ENCODE measurements at regions not wholly inside any gene's neighbourhood (a gene's known extent, or its start where the extent isn't known, plus 50 kb on each side); places are given as distances from the start of the nearest gene placed in this dataset.

DNA sequence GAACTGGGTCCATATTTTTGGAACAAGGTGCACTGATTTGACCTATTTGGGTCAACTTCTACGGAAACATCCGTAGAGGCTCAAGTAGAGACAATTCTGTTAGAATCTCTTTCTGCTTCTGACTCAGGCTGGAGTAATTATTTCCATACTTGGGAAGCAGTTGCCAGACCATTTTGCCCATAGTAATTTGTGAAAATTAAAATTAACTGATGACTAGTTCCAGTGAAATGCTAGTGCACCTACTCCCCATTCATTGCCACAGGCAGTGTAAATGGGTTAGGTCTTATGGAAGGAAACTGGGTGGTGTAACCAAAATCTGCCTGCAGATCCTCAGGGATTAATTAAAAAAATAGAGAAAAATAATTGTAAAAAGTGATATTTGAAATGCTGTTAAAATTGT lies 201.1 kb downstream of the TENT4A start:
- TF ChIP-seq, protein P1, sequence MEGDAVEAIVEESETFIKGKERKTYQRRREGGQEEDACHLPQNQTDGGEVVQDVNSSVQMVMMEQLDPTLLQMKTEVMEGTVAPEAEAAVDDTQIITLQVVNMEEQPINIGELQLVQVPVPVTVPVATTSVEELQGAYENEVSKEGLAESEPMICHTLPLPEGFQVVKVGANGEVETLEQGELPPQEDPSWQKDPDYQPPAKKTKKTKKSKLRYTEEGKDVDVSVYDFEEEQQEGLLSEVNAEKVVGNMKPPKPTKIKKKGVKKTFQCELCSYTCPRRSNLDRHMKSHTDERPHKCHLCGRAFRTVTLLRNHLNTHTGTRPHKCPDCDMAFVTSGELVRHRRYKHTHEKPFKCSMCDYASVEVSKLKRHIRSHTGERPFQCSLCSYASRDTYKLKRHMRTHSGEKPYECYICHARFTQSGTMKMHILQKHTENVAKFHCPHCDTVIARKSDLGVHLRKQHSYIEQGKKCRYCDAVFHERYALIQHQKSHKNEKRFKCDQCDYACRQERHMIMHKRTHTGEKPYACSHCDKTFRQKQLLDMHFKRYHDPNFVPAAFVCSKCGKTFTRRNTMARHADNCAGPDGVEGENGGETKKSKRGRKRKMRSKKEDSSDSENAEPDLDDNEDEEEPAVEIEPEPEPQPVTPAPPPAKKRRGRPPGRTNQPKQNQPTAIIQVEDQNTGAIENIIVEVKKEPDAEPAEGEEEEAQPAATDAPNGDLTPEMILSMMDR (IDR thresholded peaks at IDR 0.05; ENCODE audit: poor library complexity): no peak
- TF ChIP-seq EZH2phosphoT487 (IDR thresholded peaks at IDR 0.05; ENCODE audit: low read depth, severe bottlenecking, unreplicated experiment): no peak
